ENCODE measurements at regions not wholly inside any gene's neighbourhood (a gene's known extent, or its start where the extent isn't known, plus 50 kb on each side); places are given as distances from the start of the nearest gene placed in this dataset.
"Not testable (repeated sequence)": the region's sequence is repeated elsewhere in the genome, so short reads cannot be mapped to it uniquely, and the experiment has no call there.

DNA sequence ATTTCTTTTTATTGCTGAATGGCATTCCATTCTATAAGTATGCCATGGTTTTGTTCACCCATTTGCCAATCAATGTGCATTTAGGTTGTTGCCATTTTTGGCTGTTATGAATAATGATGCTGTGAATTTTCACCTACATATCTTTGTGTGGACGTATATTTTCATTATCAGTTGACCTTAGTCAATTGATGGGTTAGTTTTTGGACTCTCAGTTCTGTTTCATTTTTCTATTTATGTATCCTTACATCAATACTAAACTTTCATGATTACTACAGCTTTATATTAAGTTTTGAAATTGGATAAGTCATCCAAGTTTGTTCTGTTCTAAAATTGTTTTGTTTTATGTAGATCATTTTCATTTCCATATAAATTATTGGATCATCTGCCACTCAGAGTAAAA, 261.9 kb upstream of the CNR1 start:
- H3K36me3 ChIP-seq, result no peaks in the 10 kb centered on the region
- no peaks in the 10 kb centered on the region for H3K4me1 ChIP-seq
- no peak for DNase-seq (ENCODE audit: low spot score in 2 of 2)
- TF ChIP-seq EP300 (IDR thresholded peaks at IDR 0.05), result no peak
- H3K9me3 ChIP-seq, result no peaks in the 10 kb centered on the region
- 77% methylated on average over 1 of the region's 1 CpG for WGBS, 2 donors
- no peaks in the 10 kb centered on the region for H3K27me3 ChIP-seq
- H3K4me3 ChIP-seq, result no peak overlapping the region
- no peak overlapping the region for H3K27ac ChIP-seq

DNA sequence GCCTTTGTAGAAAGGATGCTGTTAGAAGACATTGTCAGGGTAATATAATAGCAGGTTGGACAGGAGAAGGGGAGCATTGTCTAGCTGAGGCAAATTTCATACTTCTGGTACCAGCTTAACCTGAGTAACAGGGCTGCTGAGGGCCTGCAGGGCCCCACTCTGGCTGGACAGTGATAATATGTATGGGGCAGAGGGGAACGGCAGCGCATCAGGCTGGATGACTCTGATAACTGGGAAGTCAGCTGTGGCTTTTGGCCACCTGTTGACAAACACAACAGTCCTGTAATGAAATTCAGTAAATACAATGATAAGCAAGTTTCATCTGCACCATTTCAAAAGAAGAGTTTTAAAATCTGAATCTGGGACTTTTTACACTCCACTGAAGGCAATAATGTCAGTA, 259.9 kb upstream of the CNR1 start:
- no peaks in the 10 kb centered on the region for H3K9me3 ChIP-seq
- no peaks in the 10 kb centered on the region for H3K36me3 ChIP-seq
- H3K27me3 ChIP-seq, result no peaks in the 10 kb centered on the region
- no peak overlapping the region for H3K27ac ChIP-seq
- 90 to 98% methylated on average over 2 of the region's 2 CpGs for WGBS, 2 donors
- no peak overlapping the region for H3K4me3 ChIP-seq
- TF ChIP-seq POLR2A (IDR thresholded peaks at IDR 0.05) (no peak), EP300 (IDR thresholded peaks at IDR 0.05) (no peak)
- TF ChIP-seq, protein P1, sequence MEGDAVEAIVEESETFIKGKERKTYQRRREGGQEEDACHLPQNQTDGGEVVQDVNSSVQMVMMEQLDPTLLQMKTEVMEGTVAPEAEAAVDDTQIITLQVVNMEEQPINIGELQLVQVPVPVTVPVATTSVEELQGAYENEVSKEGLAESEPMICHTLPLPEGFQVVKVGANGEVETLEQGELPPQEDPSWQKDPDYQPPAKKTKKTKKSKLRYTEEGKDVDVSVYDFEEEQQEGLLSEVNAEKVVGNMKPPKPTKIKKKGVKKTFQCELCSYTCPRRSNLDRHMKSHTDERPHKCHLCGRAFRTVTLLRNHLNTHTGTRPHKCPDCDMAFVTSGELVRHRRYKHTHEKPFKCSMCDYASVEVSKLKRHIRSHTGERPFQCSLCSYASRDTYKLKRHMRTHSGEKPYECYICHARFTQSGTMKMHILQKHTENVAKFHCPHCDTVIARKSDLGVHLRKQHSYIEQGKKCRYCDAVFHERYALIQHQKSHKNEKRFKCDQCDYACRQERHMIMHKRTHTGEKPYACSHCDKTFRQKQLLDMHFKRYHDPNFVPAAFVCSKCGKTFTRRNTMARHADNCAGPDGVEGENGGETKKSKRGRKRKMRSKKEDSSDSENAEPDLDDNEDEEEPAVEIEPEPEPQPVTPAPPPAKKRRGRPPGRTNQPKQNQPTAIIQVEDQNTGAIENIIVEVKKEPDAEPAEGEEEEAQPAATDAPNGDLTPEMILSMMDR (IDR thresholded peaks at IDR 0.05), result no peak
- DNase-seq (ENCODE audit: low spot score in 2 of 2), result no peak
- no peaks in the 10 kb centered on the region for H3K4me1 ChIP-seq

DNA sequence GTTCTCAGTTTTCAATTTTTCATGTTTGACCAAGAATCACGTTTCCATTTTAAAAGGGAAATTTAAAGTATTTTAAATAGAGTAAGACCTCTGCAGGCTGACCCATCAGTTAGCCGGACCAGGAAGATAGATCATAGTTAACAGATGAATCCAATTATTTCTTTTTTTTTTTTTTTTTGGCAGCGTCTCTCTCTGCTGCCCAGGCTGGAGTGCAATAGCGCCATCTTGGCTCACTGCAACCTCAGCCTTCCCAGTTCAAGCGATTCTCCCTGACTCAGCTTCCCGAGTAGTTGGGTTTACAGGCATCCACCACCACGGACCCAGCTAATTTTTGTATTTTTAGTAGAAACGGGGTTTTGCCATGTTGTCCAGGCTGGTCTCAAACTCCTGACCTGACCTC, 256.7 kb upstream of the CNR1 start:
- Histone ChIP-seq H3K9me3 (no peaks in the 10 kb centered on the region), H3K27ac (no peak overlapping the region), H3K4me3 (no peak overlapping the region), H3K4me1 (no peaks in the 10 kb centered on the region), H3K36me3 (no peaks in the 10 kb centered on the region), H3K27me3 (no peaks in the 10 kb centered on the region)
- TF ChIP-seq, protein P1 (IDR thresholded peaks at IDR 0.05), result no peak
- TF ChIP-seq EP300 (IDR thresholded peaks at IDR 0.05) (no peak), POLR2A (IDR thresholded peaks at IDR 0.05) (no peak)
- 82 to 84% methylated on average over 8 of the region's 8 CpGs for WGBS, 2 donors
- no peak for DNase-seq (ENCODE audit: low spot score in 2 of 2)

DNA sequence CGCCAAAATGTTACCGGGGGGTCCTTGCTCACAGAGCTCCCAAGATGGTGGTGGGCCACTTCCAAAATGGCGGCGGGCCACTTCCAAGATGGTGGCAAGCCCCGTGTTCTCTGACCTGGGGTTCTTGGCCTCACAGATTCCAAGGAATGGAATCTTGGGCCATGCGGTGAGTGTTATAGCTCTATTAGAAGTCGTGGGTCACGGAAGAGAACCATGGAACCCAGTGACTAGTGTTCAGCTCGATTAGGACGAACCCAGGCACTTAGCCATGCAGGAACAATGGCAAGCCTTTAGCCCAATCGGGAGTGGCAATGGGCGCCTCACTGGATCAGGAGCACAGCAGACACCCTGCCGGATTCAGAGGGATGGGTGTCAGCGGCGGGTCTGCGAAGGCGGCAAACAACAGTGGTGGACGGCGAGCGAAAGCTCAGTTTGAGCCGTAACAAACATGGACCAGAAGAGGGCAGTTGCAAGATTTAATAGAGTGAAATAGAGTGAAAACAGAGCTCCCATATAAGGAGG, 254.9 kb upstream of the CNR1 start:
- 96 to 98% methylated on average over 20 to 21 of the region's 21 CpGs for WGBS, 2 donors
- H3K9me3 ChIP-seq; H3K36me3 ChIP-seq; H3K4me1 ChIP-seq; DNase-seq (ENCODE audit: low spot score in 2 of 2); H3K27ac ChIP-seq; H3K27me3 ChIP-seq; H3K4me3 ChIP-seq: not testable (repeated sequence)

DNA sequence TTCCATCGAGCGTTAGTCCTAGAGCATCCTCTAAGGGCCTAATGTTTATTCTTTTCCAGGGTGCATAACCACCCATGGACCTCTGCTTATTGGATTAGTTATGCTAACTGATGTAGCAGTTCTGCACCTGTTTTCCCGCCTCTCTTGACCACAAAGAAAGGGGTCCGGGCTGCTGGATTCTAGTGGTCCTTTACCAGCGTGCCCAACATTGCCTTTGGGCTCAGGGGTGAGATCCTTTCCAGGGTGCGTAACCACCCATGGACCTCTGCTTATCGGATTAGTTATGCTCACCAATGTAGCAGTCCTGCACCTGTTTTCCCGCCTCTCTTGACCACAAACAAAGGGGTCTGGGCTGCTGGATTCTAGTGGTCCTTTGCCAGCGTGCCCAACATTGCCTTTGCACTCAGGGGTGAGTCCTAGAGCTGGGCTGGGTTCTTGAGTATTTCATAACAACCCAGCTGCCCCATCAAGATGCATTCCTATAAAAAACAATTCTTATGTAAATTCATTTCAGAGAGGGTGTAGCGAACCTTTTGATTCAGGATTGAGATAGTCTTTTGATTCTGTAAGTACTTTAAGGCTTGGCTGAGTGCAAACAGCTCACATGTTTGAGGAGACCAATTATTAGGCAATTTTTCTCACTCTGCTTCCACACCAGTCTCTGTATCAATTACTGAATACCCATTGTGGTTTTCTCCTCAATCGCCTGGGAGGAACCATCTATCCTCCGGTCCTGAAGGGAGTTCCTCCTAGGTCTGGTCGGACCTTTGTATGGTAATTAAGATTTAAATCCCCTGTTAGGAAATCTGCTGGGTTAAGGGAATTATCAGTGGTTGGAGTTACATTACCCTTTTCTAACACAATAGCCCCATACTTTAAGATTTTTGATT, 253.0 kb upstream of the CNR1 start:
- H3K9me3 ChIP-seq; H3K36me3 ChIP-seq; H3K4me3 ChIP-seq; H3K27me3 ChIP-seq; H3K27ac ChIP-seq; H3K4me1 ChIP-seq; DNase-seq (ENCODE audit: low spot score in 2 of 2): not testable (repeated sequence)
- 86 to 89% methylated on average over 13 of the region's 13 CpGs for WGBS, 2 donors

DNA sequence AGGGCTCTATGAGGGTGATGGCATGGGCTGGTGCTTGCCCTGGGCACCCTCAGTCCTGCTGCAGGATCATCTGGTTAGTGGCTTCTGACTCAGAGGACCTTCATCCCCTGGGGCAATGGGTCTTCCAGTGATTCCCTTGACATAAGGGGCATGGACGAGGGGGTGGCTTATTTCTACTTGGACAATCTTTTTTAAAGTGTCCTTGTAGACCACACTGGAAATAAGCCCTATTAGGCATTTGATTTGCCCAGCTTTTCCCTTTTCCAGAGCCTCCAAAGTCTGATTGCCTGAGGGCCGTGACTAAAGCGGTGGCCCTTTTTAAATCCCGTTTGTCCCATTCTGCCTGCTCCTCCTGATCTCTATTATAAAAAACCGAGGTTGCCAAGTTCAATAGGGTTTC, 251.2 kb upstream of the CNR1 start:
- not testable (repeated sequence) for H3K36me3 ChIP-seq; H3K9me3 ChIP-seq; H3K27me3 ChIP-seq; DNase-seq (ENCODE audit: low spot score in 2 of 2); H3K4me3 ChIP-seq; H3K4me1 ChIP-seq; H3K27ac ChIP-seq
- 65 to 69% methylated on average over 5 of the region's 5 CpGs for WGBS, 2 donors

DNA sequence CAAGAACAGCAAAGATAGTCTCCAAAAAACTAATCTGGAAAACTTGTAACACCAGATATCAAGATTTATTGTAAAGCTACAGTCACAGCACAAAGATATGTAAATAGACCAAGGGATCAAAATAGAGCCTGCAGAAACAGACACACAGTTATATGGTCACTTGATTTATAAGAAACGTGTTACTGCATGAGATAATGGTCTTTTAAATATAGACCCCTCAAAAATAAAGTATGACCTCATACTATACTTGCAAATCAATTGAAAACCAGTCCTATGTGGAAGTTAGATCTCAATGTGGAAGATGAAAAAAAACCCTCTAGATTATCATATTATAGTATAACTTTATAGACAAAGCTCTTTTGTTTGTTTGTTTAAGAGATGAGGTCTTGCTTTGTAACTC, 247.3 kb upstream of the CNR1 start:
- Histone ChIP-seq H3K36me3 (no peaks in the 10 kb centered on the region), H3K27me3 (no peaks in the 10 kb centered on the region), H3K9me3 (no peaks in the 10 kb centered on the region), H3K4me3 (no peak overlapping the region), H3K4me1 (no peaks in the 10 kb centered on the region), H3K27ac (no peak overlapping the region)
- TF ChIP-seq, protein P1 (IDR thresholded peaks at IDR 0.05), result no peak
- TF ChIP-seq EP300 (IDR thresholded peaks at IDR 0.05), result no peak
- no peak for TF ChIP-seq POLR2A (IDR thresholded peaks at IDR 0.05)
- DNase-seq (ENCODE audit: low spot score in 2 of 2), result no peak
- 24 to 29% methylated on average over 1 of the region's 1 CpG for WGBS, 2 donors

DNA sequence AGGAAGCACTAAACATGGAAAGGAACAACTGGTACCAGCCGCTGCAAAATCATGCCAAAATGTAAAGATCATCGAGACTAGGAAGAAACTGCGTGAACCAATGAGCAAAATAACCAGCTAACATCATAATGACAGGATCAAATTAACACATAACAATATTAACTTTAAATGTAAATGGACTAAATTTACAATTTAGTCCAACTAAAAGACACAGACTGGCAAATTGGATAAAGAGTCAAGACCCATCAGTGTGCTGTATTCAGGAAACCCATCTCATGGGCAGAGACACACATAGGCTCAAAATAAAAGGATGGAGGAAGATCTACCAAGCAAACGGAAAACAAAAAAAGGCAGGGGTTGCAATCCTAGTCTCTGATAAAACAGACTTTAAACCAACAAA, 242.2 kb upstream of the CNR1 start:
- H3K27ac ChIP-seq; H3K4me1 ChIP-seq; H3K36me3 ChIP-seq; DNase-seq (ENCODE audit: low spot score in 2 of 2); H3K9me3 ChIP-seq; H3K4me3 ChIP-seq; H3K27me3 ChIP-seq: not testable (repeated sequence)
- WGBS, 2 donors, result 84 to 85% methylated on average over 4 of the region's 4 CpGs

DNA sequence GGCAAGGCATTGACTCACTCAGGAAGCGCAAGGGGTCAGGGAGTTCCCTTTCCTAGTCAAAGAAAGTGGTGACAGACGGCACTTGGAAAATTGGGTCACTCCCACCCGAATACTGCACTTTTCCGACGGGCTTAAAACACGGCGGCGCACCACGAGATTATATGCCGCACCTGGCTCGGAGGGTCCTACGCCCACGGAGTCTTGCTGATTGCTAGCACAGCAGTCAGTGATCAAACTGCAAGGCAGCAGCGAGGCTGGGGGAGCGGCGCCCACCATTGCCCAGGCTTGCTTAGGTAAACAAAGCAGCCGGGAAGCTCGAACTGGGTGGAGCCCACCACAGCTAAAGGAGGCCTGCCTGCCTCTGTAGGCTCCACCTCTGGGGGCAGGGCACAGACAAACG, 240.5 kb upstream of the CNR1 start:
- H3K4me1 ChIP-seq; H3K4me3 ChIP-seq; H3K27ac ChIP-seq; H3K9me3 ChIP-seq; DNase-seq (ENCODE audit: low spot score in 2 of 2); H3K27me3 ChIP-seq; H3K36me3 ChIP-seq: not testable (repeated sequence)
- WGBS, 2 donors, result 79 to 90% methylated on average over 16 to 19 of the region's 19 CpGs

Data from tibial nerve (tissue), 4 donors.